ENCODE measurements at regions not wholly inside any gene's neighbourhood (a gene's known extent, or its start where the extent isn't known, plus 50 kb on each side); places are given as distances from the start of the nearest gene placed in this dataset.

DNA sequence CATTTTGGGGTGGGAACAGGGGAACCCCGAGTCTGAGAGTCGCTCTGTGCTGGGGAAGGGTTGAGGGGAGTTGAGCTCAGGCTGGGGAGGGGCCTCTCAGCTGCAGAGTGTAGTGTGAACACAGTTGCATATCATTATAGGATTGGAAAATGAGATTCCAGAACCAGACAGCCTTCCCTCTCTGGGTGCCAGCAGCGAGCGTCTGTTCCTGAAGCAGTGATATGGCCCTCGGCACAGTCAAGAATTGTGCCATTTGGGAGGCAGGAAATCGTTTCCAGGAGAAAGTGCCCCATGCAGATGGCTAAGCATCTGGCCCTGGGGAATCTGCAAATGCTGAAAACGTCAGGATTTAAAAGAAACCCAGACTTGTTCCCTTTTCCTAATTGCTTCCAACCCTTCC is 70.4 kb upstream of the SFSWAP start:
- Histone ChIP-seq H3K4me1 (ENCODE audit: insufficient read depth, low read length, severe bottlenecking) (no peaks in the 10 kb centered on the region), H3K4me3 (ENCODE audit: low read depth, low read length, poor library complexity, severe bottlenecking) (no peak overlapping the region), H4K20me1 (ENCODE audit: insufficient read depth, low read length) (no peaks in the 10 kb centered on the region), H3K27ac (ENCODE audit: low read depth, low read length, poor library complexity, severe bottlenecking) (no peak overlapping the region), H3K9me2 (ENCODE audit: low read depth, low read length) (no peaks in the 10 kb centered on the region), H2AFZ (ENCODE audit: low read length) (no peak overlapping the region), H3K4me2 (ENCODE audit: low read length) (no peak overlapping the region), H3K79me2 (ENCODE audit: insufficient read depth, low read length) (no peaks in the 10 kb centered on the region), H3K9ac (ENCODE audit: low read length) (no peak overlapping the region), H3K36me3 (ENCODE audit: insufficient read depth, low read length) (no peaks in the 10 kb centered on the region), H3K9me3 (ENCODE audit: low read length) (no peaks in the 10 kb centered on the region), H3K27me3 (ENCODE audit: insufficient read depth, low read length) (no peaks in the 10 kb centered on the region; the same call in 1 of the 2 replicates), H3F3A (ENCODE audit: insufficient read depth, low read length) (no peaks in the 10 kb centered on the region)
- TF ChIP-seq, protein P1, sequence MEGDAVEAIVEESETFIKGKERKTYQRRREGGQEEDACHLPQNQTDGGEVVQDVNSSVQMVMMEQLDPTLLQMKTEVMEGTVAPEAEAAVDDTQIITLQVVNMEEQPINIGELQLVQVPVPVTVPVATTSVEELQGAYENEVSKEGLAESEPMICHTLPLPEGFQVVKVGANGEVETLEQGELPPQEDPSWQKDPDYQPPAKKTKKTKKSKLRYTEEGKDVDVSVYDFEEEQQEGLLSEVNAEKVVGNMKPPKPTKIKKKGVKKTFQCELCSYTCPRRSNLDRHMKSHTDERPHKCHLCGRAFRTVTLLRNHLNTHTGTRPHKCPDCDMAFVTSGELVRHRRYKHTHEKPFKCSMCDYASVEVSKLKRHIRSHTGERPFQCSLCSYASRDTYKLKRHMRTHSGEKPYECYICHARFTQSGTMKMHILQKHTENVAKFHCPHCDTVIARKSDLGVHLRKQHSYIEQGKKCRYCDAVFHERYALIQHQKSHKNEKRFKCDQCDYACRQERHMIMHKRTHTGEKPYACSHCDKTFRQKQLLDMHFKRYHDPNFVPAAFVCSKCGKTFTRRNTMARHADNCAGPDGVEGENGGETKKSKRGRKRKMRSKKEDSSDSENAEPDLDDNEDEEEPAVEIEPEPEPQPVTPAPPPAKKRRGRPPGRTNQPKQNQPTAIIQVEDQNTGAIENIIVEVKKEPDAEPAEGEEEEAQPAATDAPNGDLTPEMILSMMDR (IDR thresholded peaks at IDR 0.05; ENCODE audit: low read length) = no peak
- no peak for TF ChIP-seq EZH2 (IDR thresholded peaks at IDR 0.05; ENCODE audit: borderline replicate concordance, low read length)

DNA sequence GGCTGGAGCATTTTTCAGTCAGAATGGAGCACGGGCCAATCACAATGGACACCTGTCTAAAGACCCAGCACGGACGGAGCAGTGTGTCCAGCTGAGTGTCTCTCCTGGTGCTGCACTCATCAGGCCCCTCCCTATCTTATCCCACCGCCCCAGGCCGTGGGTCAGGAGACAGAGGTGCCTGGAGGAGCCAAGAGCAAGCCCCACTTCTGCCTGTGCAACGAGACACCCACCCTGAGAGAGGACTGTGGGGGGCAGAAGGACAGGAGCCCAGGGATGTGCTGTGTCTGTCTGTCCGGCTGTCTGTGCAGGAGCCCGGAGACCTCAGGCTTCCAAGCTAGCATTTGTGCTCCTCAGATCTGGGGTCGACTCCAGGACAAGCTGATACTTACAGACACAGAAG is 69.6 kb upstream of the SFSWAP start:
- no peaks in the 10 kb centered on the region for H3K9me2 ChIP-seq (ENCODE audit: low read depth, low read length)
- H3K27ac ChIP-seq (ENCODE audit: low read depth, low read length, poor library complexity, severe bottlenecking) = no peak overlapping the region
- no peak overlapping the region for H3K4me2 ChIP-seq (ENCODE audit: low read length)
- no peaks in the 10 kb centered on the region for H3K79me2 ChIP-seq (ENCODE audit: insufficient read depth, low read length)
- no peak overlapping the region for H3K9ac ChIP-seq (ENCODE audit: low read length)
- H4K20me1 ChIP-seq (ENCODE audit: insufficient read depth, low read length) = no peaks in the 10 kb centered on the region
- H3F3A ChIP-seq (ENCODE audit: insufficient read depth, low read length) = no peaks in the 10 kb centered on the region
- TF ChIP-seq, protein P1 (IDR thresholded peaks at IDR 0.05; ENCODE audit: low read length) = no peak
- no peak for TF ChIP-seq EZH2 (IDR thresholded peaks at IDR 0.05; ENCODE audit: borderline replicate concordance, low read length)
- H3K27me3 ChIP-seq (ENCODE audit: insufficient read depth, low read length) = no peaks in the 10 kb centered on the region; the same call in 1 of the 2 replicates
- H3K36me3 ChIP-seq (ENCODE audit: insufficient read depth, low read length) = no peaks in the 10 kb centered on the region
- H2AFZ ChIP-seq (ENCODE audit: low read length) = no peak overlapping the region
- H3K9me3 ChIP-seq (ENCODE audit: low read length) = no peaks in the 10 kb centered on the region
- H3K4me3 ChIP-seq (ENCODE audit: low read depth, low read length, poor library complexity, severe bottlenecking) = no peak overlapping the region
- H3K4me1 ChIP-seq (ENCODE audit: insufficient read depth, low read length, severe bottlenecking) = no peaks in the 10 kb centered on the region

DNA sequence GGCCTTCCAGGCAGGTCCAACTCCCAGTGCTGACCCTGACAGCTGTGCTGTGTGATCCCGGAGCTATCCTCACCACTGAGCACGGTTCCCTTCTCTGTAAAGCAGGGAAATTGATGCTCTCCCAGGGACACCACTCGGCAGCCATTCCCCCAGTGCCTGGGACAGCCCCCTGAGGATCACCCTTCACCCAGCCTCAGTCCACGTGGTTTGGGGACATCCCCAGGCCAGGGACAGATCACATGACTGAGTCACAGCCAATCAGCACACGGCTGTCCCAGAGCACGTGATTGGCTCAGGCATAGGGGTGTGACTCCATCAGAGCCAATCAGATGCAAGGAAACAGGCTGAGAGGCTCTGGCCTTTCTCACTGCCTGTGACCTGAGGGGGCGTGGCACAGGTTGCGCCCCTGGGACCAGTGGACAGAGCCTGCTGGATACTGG is 68.8 kb upstream of the SFSWAP start:
- H3K4me1 ChIP-seq (ENCODE audit: insufficient read depth, low read length, severe bottlenecking) = no peaks in the 10 kb centered on the region
- H3K9me3 ChIP-seq (ENCODE audit: low read length) = no peaks in the 10 kb centered on the region
- no peak overlapping the region for H3K4me3 ChIP-seq (ENCODE audit: low read depth, low read length, poor library complexity, severe bottlenecking)
- no peak overlapping the region for H3K4me2 ChIP-seq (ENCODE audit: low read length)
- no peaks in the 10 kb centered on the region; the same call in 1 of the 2 replicates for H3K27me3 ChIP-seq (ENCODE audit: insufficient read depth, low read length)
- no peaks in the 10 kb centered on the region for H3K9me2 ChIP-seq (ENCODE audit: low read depth, low read length)
- TF ChIP-seq, protein P1 (IDR thresholded peaks at IDR 0.05; ENCODE audit: low read length) = no peak
- H2AFZ ChIP-seq (ENCODE audit: low read length) = no peak overlapping the region
- H4K20me1 ChIP-seq (ENCODE audit: insufficient read depth, low read length) = no peaks in the 10 kb centered on the region
- H3F3A ChIP-seq (ENCODE audit: insufficient read depth, low read length) = no peaks in the 10 kb centered on the region
- H3K79me2 ChIP-seq (ENCODE audit: insufficient read depth, low read length) = no peaks in the 10 kb centered on the region
- no peaks in the 10 kb centered on the region for H3K36me3 ChIP-seq (ENCODE audit: insufficient read depth, low read length)
- no peak overlapping the region for H3K27ac ChIP-seq (ENCODE audit: low read depth, low read length, poor library complexity, severe bottlenecking)
- no peak overlapping the region for H3K9ac ChIP-seq (ENCODE audit: low read length)

Measured in OCI-LY1 (cell line).